K562 (cell line): ENCODE measurements at regions not wholly inside any gene's neighbourhood (a gene's known extent, or its start where the extent isn't known, plus 50 kb on each side); places are given as distances from the start of the nearest gene placed in this dataset.

Source experiments
- ATAC-seq: fragments of 200-7000 bp; cut with Tn5 transposase; 3 replicates; pipeline ENCODE4 v1.9.1; 2020; ENCODE audit warnings: moderate library complexity
- BruUV-seq: library from RNA; stranded (reverse); fragments of 400-500 nt; replicated peaks from 2 replicates; lab custom pipeline; 2021; lab: Mats Ljungman, UMichigan
- CTCF ChIA-PET: fragments of 300-600 bp; formaldehyde crosslinking; extraction: SDS; loops from one replicate; lab custom pipeline; 2021; ENCODE audit warnings: low intra/inter-chr PET ratio; lab: Yijun Ruan, JAX
- POLR2A ChIA-PET: fragments of 300-600, 350-650 bp; sonication (Branson Sonifier 250); formaldehyde crosslinking; extraction: SDS; loops from one replicate; lab custom pipeline; 2021; ENCODE audit warnings: antibody characterized with exemption, inconsistent platforms; lab: Yijun Ruan, JAX
- DNase-seq, 4 experiments: peaks; one replicate each; pipeline versions ENCODE4 v3.0.0 to v3.0.0-alpha.2; 2011 to 2018; ENCODE audit warnings: low spot score in 3 of 4, mixed read lengths in 3 of 4; ENCODE audit errors: extremely low read depth in 1 of 4
- FAIRE-seq: peaks from 2 replicates; lab custom pipeline; 2011; peaks lifted over from hg19 to GRCh38; lab: Jason Lieb, UNC
- H2AFZ ChIP-seq: 2 replicates; pipeline ENCODE4 v1.6.0; 2011; ENCODE audit warnings: low read depth, low read length, control low read depth, inconsistent platforms
- H3K27ac ChIP-seq: fragments of 200-600 bp; 3 replicates; pipeline ENCODE4 v1.8.0; 2011; ENCODE audit warnings: low read depth, mild to moderate bottlenecking, control low read depth, inconsistent platforms, low read length, moderate library complexity, mixed read lengths; ENCODE audit errors: extremely low read depth
- H3K27me3 ChIP-seq, 2 experiments: fragments of 300-600 bp in 1 of 2; 2 replicates in 1 of 2; 3 replicates in 1 of 2; pipeline versions ENCODE4 v1.6.0 to v1.8.0; 2011; ENCODE audit warnings: inconsistent platforms in 2 of 2, low read length in 2 of 2, mild to moderate bottlenecking in 1 of 2, mixed read lengths in 1 of 2, moderate library complexity in 1 of 2; ENCODE audit not compliant: control insufficient read depth in 2 of 2, insufficient read depth in 2 of 2
- H3K36me3 ChIP-seq: fragments of 300-600 bp; 3 replicates; pipeline ENCODE4 v1.8.0; 2011; ENCODE audit warnings: mild to moderate bottlenecking, low read length, inconsistent platforms; ENCODE audit not compliant: control insufficient read depth, insufficient read depth
- H3K4me1 ChIP-seq, 2 experiments: fragments of 200-600 bp in 1 of 2; replicated peaks in 1 of 2; 2 replicates in 1 of 2; 3 replicates in 1 of 2; pipeline versions ENCODE4 v1.5.1 to v1.8.0; 2011; ENCODE audit warnings: inconsistent platforms in 2 of 2, low read length in 2 of 2, mild to moderate bottlenecking in 1 of 2, mixed read lengths in 1 of 2, moderate library complexity in 1 of 2; ENCODE audit not compliant: control insufficient read depth in 2 of 2, insufficient read depth in 2 of 2
- H3K4me2 ChIP-seq: 2 replicates; pipeline ENCODE4 v1.6.1; 2011; ENCODE audit warnings: low read length, control low read depth, inconsistent platforms, mixed read lengths; ENCODE audit not compliant: insufficient read depth
- H3K4me3 ChIP-seq: fragments of 200-600 bp; sonication (generic), shearing (Covaris generic); 2 replicates; pipeline ENCODE4 v1.5.1; 2016; ENCODE audit warnings: control low read depth, inconsistent platforms
- H3K79me2 ChIP-seq: fragments of 200-600 bp; 3 replicates; pipeline ENCODE4 v1.8.0; 2011; ENCODE audit warnings: low read length, inconsistent platforms; ENCODE audit not compliant: control insufficient read depth, insufficient read depth
- H3K9ac ChIP-seq, 2 experiments: 2 replicates each; pipeline versions ENCODE4 v1.6.0 to v1.6.1; 2011; ENCODE audit warnings: low read depth in 2 of 2, low read length in 2 of 2, control low read depth in 1 of 2, inconsistent platforms in 1 of 2, mild to moderate bottlenecking in 1 of 2, mixed read lengths in 1 of 2; ENCODE audit not compliant: insufficient read depth in 1 of 2
- H3K9me1 ChIP-seq: one replicate; pipeline ENCODE4 v1.6.0; 2011; ENCODE audit warnings: inconsistent platforms, mild to moderate bottlenecking, low read length, moderate library complexity; ENCODE audit not compliant: control insufficient read depth, insufficient read depth
- H3K9me3 ChIP-seq: replicated peaks from 2 replicates; pipeline ENCODE4 v1.5.1; 2011; ENCODE audit warnings: low read depth, low read length, inconsistent platforms; ENCODE audit not compliant: control insufficient read depth, insufficient read depth
- H4K20me1 ChIP-seq: replicated peaks from 2 replicates; pipeline ENCODE4 v1.6.1; 2011; ENCODE audit warnings: low read length, inconsistent platforms, mixed read lengths; ENCODE audit not compliant: control insufficient read depth, insufficient read depth
- CXXC5 ChIP-seq: fragments of 250-450 bp; sonication (Bioruptor Pico); IDR thresholded peaks from 2 replicates; pipeline ENCODE4 v1.8.0; 2022; ENCODE audit warnings: inconsistent platforms, mild to moderate bottlenecking, moderate library complexity
- FOXK2 ChIP-seq, 2 experiments: fragments of 450-650 bp; IDR thresholded peaks in 1 of 2; conservative IDR thresholded peaks in 1 of 2; 2 replicates each; pipeline ENCODE4 v1.6.1; 2016; ENCODE audit warnings: low read depth in 2 of 2, mild to moderate bottlenecking in 1 of 2
- MTA2 ChIP-seq: fragments of 450-650 bp; IDR thresholded peaks from 2 replicates; pipeline ENCODE4 v1.6.1; 2016; ENCODE audit warnings: low read depth
- RCOR1 ChIP-seq, 2 experiments: IDR thresholded peaks; 2 replicates each; pipeline ENCODE4 v1.6.1; 2012; ENCODE audit warnings: low read depth in 2 of 2, low read length in 2 of 2, borderline replicate concordance in 1 of 2, improper control_type of control experiment in 1 of 2
- SRSF3 ChIP-seq: fragments of 200-400 bp; formaldehyde crosslinking; IDR thresholded peaks from 2 replicates; pipeline ENCODE4 v1.6.1; 2016; ENCODE audit warnings: mild to moderate bottlenecking, low read length, moderate library complexity; ENCODE audit not compliant: insufficient read depth
- TAF1 ChIP-seq: IDR thresholded peaks from 2 replicates; pipeline ENCODE4 v1.6.1; 2011; ENCODE audit warnings: mild to moderate bottlenecking, low read length, moderate library complexity; ENCODE audit not compliant: insufficient read depth, control insufficient read depth, severe bottlenecking; ENCODE audit errors: extremely low read depth
- ZNF830 ChIP-seq: fragments of 250-450 bp; sonication (Bioruptor Pico); IDR thresholded peaks from 2 replicates; pipeline ENCODE4 v1.5.0; 2021; ENCODE audit warnings: mild to moderate bottlenecking
- WGBS: fragments of 100-300 bp; shearing (Covaris generic); methylation state at CpG from one replicate; pipeline ENCODE4 v1.1.6; 2016; ENCODE audit warnings: low coverage, mixed read lengths; ENCODE audit not compliant: insufficient coverage; ENCODE audit errors: missing lambda C conversion rate; 5-methylcytosine and 5-hydroxymethylcytosine counted together
- in situ Hi-C: fragments of 300-500 bp; cut with MboI; formaldehyde crosslinking; loops from 4 replicates; pipeline ENCODE4 v1.15.0; 2018; ENCODE audit warnings: inconsistent platforms, mixed read lengths
- intact Hi-C: fragments of 100-400 bp; cut with micrococcal nuclease; formaldehyde crosslinking; loops from 2 replicates; pipeline ENCODE4 v1.14.2; 2022

- no peaks in the 10 kb centered on the region for H3K4me1 ChIP-seq
- no peak for FAIRE-seq
- H3K27ac ChIP-seq, result no peak overlapping the region
- 14% methylated on average over 5 of the region's 5 CpGs for WGBS
- no peaks in the 10 kb centered on the region for H3K79me2 ChIP-seq
- intact Hi-C loops, result no loop called here
- no peak overlapping the region for H3K9ac ChIP-seq
- ChIA-PET CTCF (no interaction called here), POLR2A (no interaction called here)
- no TSS peak for BruUV-seq
- no peaks in the 10 kb centered on the region for H3K9me1 ChIP-seq
- no peak overlapping the region for H3K4me3 ChIP-seq
- H4K20me1 ChIP-seq, result no peaks in the 10 kb centered on the region
- H3K4me2 ChIP-seq, result no peak overlapping the region
- in situ Hi-C loops, result no loop called here
- no peaks in the 10 kb centered on the region for H3K36me3 ChIP-seq
- no peaks in the 10 kb centered on the region for H3K27me3 ChIP-seq
- no peak for DNase-seq
- ATAC-seq, result no peak
- no peak overlapping the region for H2AFZ ChIP-seq
- no peaks in the 10 kb centered on the region; the same call in 1 of the 2 replicates for H3K9me3 ChIP-seq
- TF ChIP-seq TAF1, result no peak
- TF ChIP-seq CXXC5, result no peak
- TF ChIP-seq ZNF830 (CRISPR knock-in tag), result no peak
- no peak for TF ChIP-seq MTA2
- TF ChIP-seq FOXK2 (conservative IDR thresholded peaks at IDR 0.05 in 1 of 2, IDR thresholded peaks at IDR 0.05 in 1 of 2; ENCODE audit: low read depth in 2 of 2), result no peak
- no peak for TF ChIP-seq SRSF3
- TF ChIP-seq RCOR1 (IDR thresholded peaks at IDR 0.05; ENCODE audit: borderline replicate concordance in 1 of 2, low read depth in 2 of 2, low read length in 2 of 2), result no peak
Observed at GRCh38 chr2:193520709-193521458, 1326.2 kb upstream of the TMEFF2 start.
